ENCODE measurements at regions not wholly inside any gene's neighbourhood (a gene's known extent, or its start where the extent isn't known, plus 50 kb on each side); places are given as distances from the start of the nearest gene placed in this dataset.
A peak's percentile ranks its signal among the peaks of the same experiment; 100 is the strongest.
"Not testable (repeated sequence)": the region's sequence is repeated elsewhere in the genome, so short reads cannot be mapped to it uniquely, and the experiment has no call there.

GRCh38 chr5:115423541-115423940 is 121.0 kb downstream of the FEM1C start:
- H3K4me3 ChIP-seq (ENCODE audit: low read length), result no peak overlapping the region
- DNase-seq (ENCODE audit: low read depth), result peak; percentile 21
- TF ChIP-seq CTCF (IDR thresholded peaks at IDR 0.05; ENCODE audit: insufficient read depth, low read depth, low read length, missing control alignments), result no peak

- H3K4me3 ChIP-seq (ENCODE audit: low read length), result no peak overlapping the region
- no peak for TF ChIP-seq CTCF (IDR thresholded peaks at IDR 0.05; ENCODE audit: insufficient read depth, low read depth, low read length, missing control alignments)
- DNase-seq (ENCODE audit: low read depth), result peak; percentile 62
Observed at GRCh38 chr5:115423051-115423450, 121.5 kb downstream of the FEM1C start.

GRCh38 chr5:115420812-115421211 is 123.8 kb downstream of the FEM1C start:
- not testable (repeated sequence) for H3K4me3 ChIP-seq (ENCODE audit: low read length); DNase-seq (ENCODE audit: low read depth)

- TF ChIP-seq CTCF (IDR thresholded peaks at IDR 0.05; ENCODE audit: insufficient read depth, low read depth, low read length, missing control alignments), result no peak
- H3K4me3 ChIP-seq (ENCODE audit: low read length), result no peak overlapping the region
- peak; percentile 91 for DNase-seq (ENCODE audit: low read depth)
Observed at GRCh38 chr5:115419846-115420585, 123.6 kb upstream of the CCDC112 start.

- H3K4me3 ChIP-seq (ENCODE audit: low read length), result no peak overlapping the region
- DNase-seq (ENCODE audit: low read depth), result peak; percentile 60
- no peak for TF ChIP-seq CTCF (IDR thresholded peaks at IDR 0.05; ENCODE audit: insufficient read depth, low read depth, low read length, missing control alignments)
Observed at GRCh38 chr5:115418788-115419187, 122.3 kb upstream of the CCDC112 start.

- TF ChIP-seq CTCF (IDR thresholded peaks at IDR 0.05; ENCODE audit: insufficient read depth, low read depth, low read length, missing control alignments), result no peak
- no peak overlapping the region for H3K4me3 ChIP-seq (ENCODE audit: low read length)
- DNase-seq (ENCODE audit: low read depth), result no peak
Observed at GRCh38 chr5:115417076-115417475, 120.6 kb upstream of the CCDC112 start.

- peak; percentile 82 for DNase-seq (ENCODE audit: low read depth)
- H3K4me3 ChIP-seq (ENCODE audit: low read length), result no peak overlapping the region
- TF ChIP-seq CTCF (IDR thresholded peaks at IDR 0.05; ENCODE audit: insufficient read depth, low read depth, low read length, missing control alignments), result no peak
Observed at GRCh38 chr5:115415143-115415491, 118.7 kb upstream of the CCDC112 start.

All from epithelial cell of esophagus (primary cell).